Spleen (tissue), 7 donors: ENCODE measurements at regions not wholly inside any gene's neighbourhood (a gene's known extent, or its start where the extent isn't known, plus 50 kb on each side); places are given as distances from the start of the nearest gene placed in this dataset.

ENCODE experiments used
- POLR2A ChIP-seq, 3 donors: fragments of 450-650 bp; IDR thresholded peaks; one replicate each; pipeline ENCODE4 v1.5.1; 2017; ENCODE audit warnings: antibody characterized with exemption in 3 of 3, mild to moderate bottlenecking in 1 of 3
- TF ChIP-seq, protein P1 (sequence below), 11 experiments: fragments of 200-600 bp in 7 of 11; fragments of 450-650 bp in 4 of 11; sonication (generic) in 4 of 11; IDR thresholded peaks in 8 of 11; conservative IDR thresholded peaks in 3 of 11; 1 replicate in 7 of 11; 2 replicates in 4 of 11; pipeline versions ENCODE4 v1.4.0 to v1.8.0; 2016 to 2021; ENCODE audit warnings: antibody characterized with exemption in 11 of 11, inconsistent platforms in 4 of 11, mild to moderate bottlenecking in 1 of 11
- donor health status: DM: no; HTN: no; CAD: no; lungs with moderate emphysema.
- donor health status: DM: no; HTN: no; CAD: no.
- donor health status: DM: no; HTN: no; CAD: no.

GRCh38 chr12:5292651-5293050, 139.3 kb upstream of the NTF3 start:
- TF ChIP-seq, protein P1, sequence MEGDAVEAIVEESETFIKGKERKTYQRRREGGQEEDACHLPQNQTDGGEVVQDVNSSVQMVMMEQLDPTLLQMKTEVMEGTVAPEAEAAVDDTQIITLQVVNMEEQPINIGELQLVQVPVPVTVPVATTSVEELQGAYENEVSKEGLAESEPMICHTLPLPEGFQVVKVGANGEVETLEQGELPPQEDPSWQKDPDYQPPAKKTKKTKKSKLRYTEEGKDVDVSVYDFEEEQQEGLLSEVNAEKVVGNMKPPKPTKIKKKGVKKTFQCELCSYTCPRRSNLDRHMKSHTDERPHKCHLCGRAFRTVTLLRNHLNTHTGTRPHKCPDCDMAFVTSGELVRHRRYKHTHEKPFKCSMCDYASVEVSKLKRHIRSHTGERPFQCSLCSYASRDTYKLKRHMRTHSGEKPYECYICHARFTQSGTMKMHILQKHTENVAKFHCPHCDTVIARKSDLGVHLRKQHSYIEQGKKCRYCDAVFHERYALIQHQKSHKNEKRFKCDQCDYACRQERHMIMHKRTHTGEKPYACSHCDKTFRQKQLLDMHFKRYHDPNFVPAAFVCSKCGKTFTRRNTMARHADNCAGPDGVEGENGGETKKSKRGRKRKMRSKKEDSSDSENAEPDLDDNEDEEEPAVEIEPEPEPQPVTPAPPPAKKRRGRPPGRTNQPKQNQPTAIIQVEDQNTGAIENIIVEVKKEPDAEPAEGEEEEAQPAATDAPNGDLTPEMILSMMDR (IDR thresholded peaks at IDR 0.05 in 8 of 11, conservative IDR thresholded peaks at IDR 0.05 in 3 of 11): no peak
- no peak for TF ChIP-seq POLR2A (IDR thresholded peaks at IDR 0.05)
